ENCODE measurements at regions not wholly inside any gene's neighbourhood (a gene's known extent, or its start where the extent isn't known, plus 50 kb on each side); places are given as distances from the start of the nearest gene placed in this dataset.
A peak's percentile ranks its signal among the peaks of the same experiment; 100 is the strongest.

GRCh38 chr1:116819081-116819480 lies 64.9 kb downstream of the CD2 start:
- peaks cover 6 to 17% of the 10 kb centered on the region in 2 donors for H3K36me3 Mint-ChIP-seq
- peaks cover 2 to 7% of the 10 kb centered on the region in 2 donors for H3K9me3 Mint-ChIP-seq
- peak overlapping the region in 1 of 2 donors; percentile 70 for H3K27ac Mint-ChIP-seq
- DNase-seq (ENCODE audit: low spot score in 2 of 2): no peak
- peak in 1 of 2 donors; percentile 11 for ATAC-seq

DNA sequence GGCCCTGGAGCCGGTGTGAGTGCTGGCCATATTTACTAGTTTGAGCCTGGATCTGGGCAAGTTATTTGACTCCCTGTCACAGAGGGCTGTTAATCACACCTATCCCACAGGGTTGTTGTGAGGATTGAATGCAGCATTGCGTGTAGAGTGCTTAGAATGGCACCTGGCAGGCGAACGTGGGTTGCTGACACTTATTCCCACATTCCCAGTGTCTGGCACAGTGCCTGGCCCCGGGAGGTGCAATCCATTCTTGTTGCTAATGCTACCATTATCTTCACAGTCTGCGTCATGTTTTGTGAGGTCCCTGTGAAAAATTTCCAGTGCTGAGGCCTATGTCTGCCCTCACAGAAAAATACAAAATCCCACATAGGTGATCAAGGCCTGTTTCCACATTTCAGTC lies 66.1 kb downstream of the CD2 start:
- ATAC-seq (no peak), DNase-seq (ENCODE audit: low spot score in 2 of 2) (no peak)
- H3K9me3 Mint-ChIP-seq: peaks cover 0 to 4% of the 10 kb centered on the region in 2 donors
- peaks cover 4 to 15% of the 10 kb centered on the region in 2 donors for H3K36me3 Mint-ChIP-seq
- no peak overlapping the region for H3K27ac Mint-ChIP-seq

GRCh38 chr1:116821763-116822162 lies 67.5 kb downstream of the CD2 start:
- Mint-ChIP-seq H3K27ac (no peak overlapping the region), H3K36me3 (peaks cover 18 to 21% of the 10 kb centered on the region in 2 donors), H3K9me3 (peaks cover 0 to 4% of the 10 kb centered on the region in 2 donors)
- no peak for DNase-seq (ENCODE audit: low spot score in 2 of 2)
- ATAC-seq: peak in 1 of 2 donors; percentile 33

- no peak for DNase-seq (ENCODE audit: low spot score in 2 of 2)
- peaks cover 31% of the 10 kb centered on the region in 2 donors for H3K36me3 Mint-ChIP-seq
- peaks cover 7 to 10% of the 10 kb centered on the region in 2 donors for H3K9me3 Mint-ChIP-seq
- peak overlapping the region; percentile 98 for H3K27ac Mint-ChIP-seq
- ATAC-seq: no peak
Measured at GRCh38 chr1:116824631-116825206, 70.5 kb downstream of the CD2 start.

DNA sequence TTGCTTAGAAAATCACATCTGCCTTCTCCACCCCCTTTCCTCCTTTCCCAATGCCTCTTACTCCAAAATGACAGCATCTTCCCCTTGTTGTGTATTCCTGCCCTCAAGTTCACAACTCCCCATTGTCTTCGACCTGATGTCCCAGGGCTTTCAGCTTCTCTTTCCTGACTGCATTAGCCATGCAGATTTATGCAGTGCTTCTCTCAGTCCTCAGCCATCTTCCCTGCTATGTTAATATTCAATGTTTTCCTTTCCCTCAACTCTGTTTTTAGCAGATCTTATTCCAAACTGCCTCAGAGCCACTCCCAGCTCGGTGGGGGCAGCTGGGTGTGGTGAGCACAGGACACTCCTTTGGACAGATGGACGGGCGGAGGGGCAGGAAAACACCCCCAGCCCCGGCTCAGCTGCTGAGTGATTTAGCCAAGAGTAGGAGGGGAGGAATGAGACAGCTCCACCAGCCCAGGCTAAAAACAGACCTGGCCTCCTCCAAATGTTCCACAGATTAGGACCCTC lies 71.0 kb downstream of the CD2 start:
- DNase-seq (ENCODE audit: low spot score in 2 of 2): no peak
- Mint-ChIP-seq H3K9me3 (peaks cover 7 to 13% of the 10 kb centered on the region in 2 donors), H3K27ac (peak overlapping the region; percentile 98), H3K36me3 (peaks cover 31 to 34% of the 10 kb centered on the region in 2 donors)
- no peak for ATAC-seq

DNA sequence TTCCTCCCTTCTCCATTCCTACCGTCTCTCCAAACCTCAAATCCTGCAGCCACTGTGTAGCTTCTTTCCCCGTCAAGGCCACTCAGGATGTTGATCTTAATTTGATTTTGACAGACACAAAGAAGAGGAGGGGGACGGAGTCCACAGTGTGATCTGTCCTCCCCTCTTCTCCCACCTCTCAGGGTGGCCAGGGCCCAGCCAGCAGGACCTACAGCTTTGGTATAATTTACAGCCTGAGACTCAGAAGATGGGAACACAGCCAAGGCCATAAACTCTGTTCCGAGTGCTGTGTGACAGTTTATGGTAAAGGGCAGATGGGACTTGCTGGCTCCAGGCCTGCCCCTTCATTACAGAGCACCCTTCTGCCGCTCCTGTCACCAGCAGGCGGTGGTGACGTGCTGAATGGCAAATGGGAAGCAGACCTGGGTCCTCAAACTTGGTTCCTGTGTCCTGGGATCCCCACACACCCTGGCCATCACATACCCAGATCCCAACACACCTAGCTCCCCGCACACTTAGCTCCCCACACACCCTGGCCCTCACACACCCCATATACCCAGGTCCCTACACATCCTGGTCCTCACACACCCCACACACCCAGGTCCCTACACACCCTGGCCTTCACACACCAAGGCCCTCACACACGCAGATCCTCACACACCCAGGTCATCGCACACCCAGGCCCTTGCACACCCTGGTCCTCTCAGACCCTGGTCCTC lies 71.6 kb downstream of the CD2 start:
- Mint-ChIP-seq H3K36me3 (peaks cover 31 to 34% of the 10 kb centered on the region in 2 donors), H3K9me3 (peaks cover 7 to 13% of the 10 kb centered on the region in 2 donors), H3K27ac (peak overlapping the region; percentile 98)
- DNase-seq (ENCODE audit: low spot score in 2 of 2): no peak
- ATAC-seq: no peak

DNA sequence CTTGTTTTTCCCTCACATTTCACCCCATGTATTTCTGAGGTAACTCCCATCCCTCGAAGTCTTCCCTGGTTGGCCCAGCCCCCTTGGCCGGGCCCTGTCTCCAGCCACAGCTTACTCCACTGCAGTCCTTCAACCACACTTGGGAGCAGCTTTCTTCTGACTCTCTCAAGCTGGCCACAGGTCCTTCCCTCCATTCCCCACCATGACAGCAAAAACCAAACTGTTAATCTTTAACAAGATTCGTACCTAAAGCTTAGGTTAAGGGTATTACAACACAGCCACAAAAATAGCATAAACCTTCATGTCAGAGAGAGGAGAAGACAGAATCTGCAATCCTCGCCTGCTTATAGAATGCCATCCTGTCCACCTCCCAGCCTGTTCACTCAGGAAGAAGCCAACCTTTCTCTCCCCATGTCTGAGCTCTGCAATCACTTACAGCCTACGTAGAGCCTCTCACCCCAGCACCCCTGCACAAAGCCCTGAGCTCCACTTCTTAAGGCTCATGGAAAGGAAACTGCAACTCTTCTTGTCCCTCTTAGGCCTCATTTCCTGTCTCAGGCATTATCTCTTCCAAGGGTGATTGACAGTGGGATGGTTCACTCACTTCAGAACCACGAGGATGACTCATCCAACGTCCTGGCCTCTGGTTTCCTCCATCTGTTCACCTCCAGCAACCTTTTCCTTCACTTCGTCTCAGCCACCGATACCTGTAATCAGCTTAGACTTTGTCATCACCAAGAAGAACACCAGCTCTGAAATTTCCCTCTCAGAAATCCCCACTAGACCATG lies 72.8 kb downstream of the CD2 start:
- Mint-ChIP-seq H3K36me3 (peaks cover 31 to 34% of the 10 kb centered on the region in 2 donors), H3K27ac (peak overlapping the region; percentile 98), H3K9me3 (peaks cover 7 to 13% of the 10 kb centered on the region in 2 donors)
- DNase-seq (ENCODE audit: low spot score in 2 of 2): peak; percentile 72 to 87
- ATAC-seq: peak; percentile 92

DNA sequence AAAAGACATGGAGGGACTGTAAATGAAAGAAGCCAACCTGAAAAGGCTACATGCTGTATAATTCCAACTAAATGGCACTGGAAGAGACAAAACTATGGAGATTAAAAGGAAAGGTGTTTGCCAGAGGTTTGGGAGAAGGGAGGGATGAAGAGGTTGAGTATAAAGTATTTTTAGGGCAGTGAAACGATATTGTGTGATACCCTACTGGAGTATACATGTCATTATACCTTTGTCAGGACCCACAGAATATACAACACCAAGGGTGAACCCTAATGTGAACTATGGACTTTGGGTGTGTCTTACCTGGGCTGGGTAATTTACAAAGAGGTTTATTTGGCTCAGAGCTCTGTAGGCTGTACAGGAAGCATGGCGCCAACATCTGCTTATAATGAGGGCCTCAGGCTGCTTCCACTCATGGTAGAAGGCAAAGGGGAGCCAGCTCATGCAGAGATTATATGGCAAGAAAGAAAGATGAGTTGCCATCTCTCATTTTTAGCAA lies 73.4 kb downstream of the CD2 start:
- DNase-seq (ENCODE audit: low spot score in 2 of 2) (no peak), ATAC-seq (peak; percentile 5 to 14)
- Mint-ChIP-seq H3K9me3 (peaks cover 7 to 13% of the 10 kb centered on the region in 2 donors), H3K27ac (peak overlapping the region; percentile 98), H3K36me3 (peaks cover 31 to 34% of the 10 kb centered on the region in 2 donors)

DNA sequence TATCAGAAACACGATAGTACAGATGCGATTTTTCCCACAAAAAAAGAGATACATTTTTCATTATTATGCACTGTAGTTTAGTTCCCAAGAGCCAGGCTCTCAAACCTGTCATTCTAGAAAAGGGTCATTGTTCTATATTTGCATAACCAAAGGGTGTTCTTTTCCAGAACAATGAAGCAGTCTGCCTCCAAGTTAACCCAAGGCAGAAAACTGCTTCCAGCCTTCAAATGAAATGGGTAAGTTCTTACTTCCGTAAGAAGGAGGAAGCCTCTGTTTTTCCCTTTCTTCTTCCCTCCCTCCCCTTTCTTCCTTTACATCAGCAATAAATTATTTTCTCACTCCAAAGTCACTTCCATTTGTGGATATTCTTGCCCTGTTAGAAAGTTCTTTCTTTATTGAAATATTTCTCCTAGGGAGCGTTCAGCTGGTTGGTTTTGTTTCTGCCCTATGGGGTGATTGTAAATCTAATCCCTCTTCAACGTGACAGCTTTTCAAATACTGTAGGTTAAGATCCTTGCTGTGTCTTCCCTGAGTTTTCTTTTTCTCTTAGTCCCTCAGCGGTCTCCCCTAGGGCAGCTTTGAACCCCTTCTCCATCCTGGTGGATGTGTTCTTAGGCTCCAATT lies 77.3 kb upstream of the PTGFRN start:
- Mint-ChIP-seq H3K27ac (no peak overlapping the region), H3K36me3 (peaks cover 12 to 42% of the 10 kb centered on the region in 2 donors), H3K9me3 (peaks cover 13 to 25% of the 10 kb centered on the region in 2 donors)
- ATAC-seq (no peak), DNase-seq (ENCODE audit: low spot score in 2 of 2) (no peak)

DNA sequence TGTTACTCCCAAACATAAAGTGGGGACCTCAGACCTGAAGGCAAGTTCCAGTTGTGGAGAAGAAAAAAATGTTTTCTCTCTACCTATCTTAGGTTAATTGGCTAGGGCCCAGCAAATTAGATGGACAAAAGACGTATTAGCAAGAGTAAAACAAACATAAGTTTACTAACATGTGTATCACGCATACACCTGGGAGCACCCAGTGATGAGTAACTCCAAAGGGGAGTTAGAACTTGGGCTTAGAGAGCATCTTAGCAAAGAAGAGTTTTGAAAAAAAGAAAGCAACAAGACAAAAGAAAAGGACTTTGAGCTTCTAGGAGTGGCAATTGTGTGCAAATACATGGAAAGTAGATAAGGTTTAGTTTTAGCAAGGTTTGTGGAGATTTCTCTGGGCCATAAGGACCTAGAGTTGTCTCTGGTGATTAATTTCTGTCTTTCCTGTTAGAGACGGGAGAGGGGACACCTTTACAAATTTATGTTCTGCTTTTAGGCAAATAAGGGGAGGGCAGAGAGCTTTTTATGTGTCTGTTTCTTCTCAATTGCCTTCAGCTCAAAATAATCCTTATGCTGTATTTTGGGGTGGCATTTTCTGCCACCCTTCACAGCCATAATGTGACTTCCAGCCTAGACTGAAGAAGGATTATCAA lies 76.7 kb upstream of the PTGFRN start:
- no peak overlapping the region for H3K27ac Mint-ChIP-seq

DNA sequence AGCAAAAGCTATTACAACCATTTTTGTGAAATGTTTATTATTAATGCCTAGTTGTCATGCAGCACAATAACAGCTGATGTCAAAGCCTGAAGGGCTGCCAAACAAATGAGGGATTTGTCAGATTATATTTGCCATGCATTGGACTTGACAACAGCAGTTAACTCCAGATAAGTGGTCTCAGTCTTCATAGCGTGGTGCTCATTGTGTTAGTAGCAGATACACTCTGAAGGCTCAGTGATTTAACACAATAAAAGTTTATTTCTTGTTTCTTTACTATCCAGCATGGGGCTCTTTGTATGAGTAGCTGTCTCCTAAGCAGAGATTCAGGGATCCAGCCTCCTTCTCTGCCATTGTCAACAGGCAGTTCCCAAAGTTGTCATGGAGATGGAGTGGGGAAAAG lies 76.0 kb upstream of the PTGFRN start:
- ATAC-seq (no peak), DNase-seq (ENCODE audit: low spot score in 2 of 2) (no peak)
- peaks cover 11 to 50% of the 10 kb centered on the region in 2 donors for H3K36me3 Mint-ChIP-seq
- peaks cover 10 to 32% of the 10 kb centered on the region in 2 donors for H3K9me3 Mint-ChIP-seq
- peak overlapping the region in 1 of 2 donors; percentile 13 for H3K27ac Mint-ChIP-seq

More for the DNA sequence above, 76.7 kb upstream of the PTGFRN start:
- Mint-ChIP-seq H3K9me3 (peaks cover 10 to 26% of the 10 kb centered on the region in 2 donors), H3K36me3 (peaks cover 11 to 45% of the 10 kb centered on the region in 2 donors)
- no peak for DNase-seq (ENCODE audit: low spot score in 2 of 2)
- no peak for ATAC-seq

DNA sequence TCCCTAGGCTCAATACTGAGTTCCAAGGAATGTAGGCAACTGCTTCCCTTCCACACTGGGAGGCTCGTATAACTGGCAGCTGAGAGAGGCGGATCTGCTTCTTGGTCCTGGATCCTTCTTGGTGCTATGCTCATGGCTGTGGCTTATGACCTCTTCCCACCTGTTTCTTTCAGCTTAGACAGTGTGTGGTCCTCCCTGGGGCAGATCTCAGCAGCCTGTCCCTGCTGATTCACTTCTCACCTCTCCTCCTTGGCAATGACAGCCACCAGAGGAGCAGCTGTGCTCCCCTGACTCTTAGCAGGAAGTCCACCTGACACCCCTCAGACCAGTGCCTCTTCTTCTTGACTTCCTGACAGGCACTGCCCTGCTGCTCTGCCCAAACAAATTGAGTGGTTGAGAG lies 75.1 kb upstream of the PTGFRN start:
- peaks cover 7 to 42% of the 10 kb centered on the region in 2 donors for H3K36me3 Mint-ChIP-seq
- H3K9me3 Mint-ChIP-seq: peaks cover 7 to 31% of the 10 kb centered on the region in 2 donors
- peak overlapping the region in 1 of 2 donors; percentile 16 for H3K27ac Mint-ChIP-seq
- peak in 1 of 2 donors; percentile 41 for ATAC-seq
- no peak for DNase-seq (ENCODE audit: low spot score in 2 of 2)

GRCh38 chr1:116835161-116835560 lies 74.6 kb upstream of the PTGFRN start:
- Mint-ChIP-seq H3K9me3 (peaks cover 7 to 28% of the 10 kb centered on the region in 2 donors), H3K27ac (peak overlapping the region in 1 of 2 donors; percentile 16), H3K36me3 (peaks cover 7 to 38% of the 10 kb centered on the region in 2 donors)
- DNase-seq (ENCODE audit: low spot score in 2 of 2) (no peak), ATAC-seq (no peak)

DNA sequence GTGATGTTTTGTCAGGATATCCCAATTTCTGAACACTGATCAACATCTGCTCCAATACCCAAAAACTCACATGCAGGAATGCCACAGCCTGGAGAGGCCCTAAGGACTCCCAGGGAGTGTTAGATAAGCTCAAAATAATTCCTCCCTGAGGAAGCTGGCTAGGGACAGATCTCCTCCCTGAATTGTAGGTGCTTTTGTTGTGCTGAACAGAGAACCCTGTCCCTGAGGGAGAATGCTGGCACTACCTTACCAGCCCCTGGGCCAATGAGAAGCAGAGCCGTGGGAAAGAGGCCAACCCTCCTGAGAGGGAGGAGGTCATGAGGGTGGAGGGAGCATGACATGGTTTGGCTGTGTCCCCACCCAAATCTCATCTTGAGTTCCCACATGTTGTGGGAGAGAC lies 73.6 kb upstream of the PTGFRN start:
- DNase-seq (ENCODE audit: low spot score in 2 of 2): no peak
- ATAC-seq: no peak
- peaks cover 7 to 28% of the 10 kb centered on the region in 2 donors for H3K9me3 Mint-ChIP-seq
- H3K27ac Mint-ChIP-seq: no peak overlapping the region
- H3K36me3 Mint-ChIP-seq: peaks cover 7 to 38% of the 10 kb centered on the region in 2 donors

DNA sequence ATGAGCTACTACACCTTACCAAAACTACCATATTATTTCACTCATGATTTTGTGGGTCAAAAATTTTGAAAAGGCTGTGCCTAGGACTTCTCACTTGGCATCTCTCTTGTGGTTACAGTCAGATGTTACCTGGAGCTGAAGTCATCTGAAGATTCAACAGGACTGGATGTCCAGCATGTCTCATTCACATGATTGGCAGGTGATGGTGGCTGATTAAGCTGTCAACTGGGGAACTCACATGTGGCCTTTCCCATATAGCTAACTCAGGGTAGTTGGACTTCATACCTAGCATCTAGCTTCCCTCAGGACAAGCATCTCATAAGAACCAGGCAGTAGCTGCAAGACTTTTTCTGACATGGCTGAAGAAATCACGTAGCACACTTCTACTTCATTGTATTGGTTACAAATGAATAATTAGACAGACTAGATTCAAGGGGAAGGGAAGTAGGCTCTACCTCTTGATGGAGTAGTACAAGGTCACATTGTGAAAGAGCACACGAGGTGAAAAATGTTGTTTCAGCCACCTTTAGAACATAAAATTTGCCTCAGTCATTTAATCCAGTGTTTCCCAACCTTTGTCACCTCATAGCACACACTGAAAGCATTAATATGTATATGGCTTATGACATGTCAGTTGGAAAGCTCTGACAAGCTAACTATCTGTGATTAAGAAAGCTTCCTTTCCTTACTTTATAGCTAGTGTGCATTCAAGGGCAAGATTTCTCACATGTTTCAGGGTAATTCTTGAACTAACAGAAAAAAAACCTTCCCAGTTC lies 68.0 kb upstream of the PTGFRN start:
- peaks cover 7 to 28% of the 10 kb centered on the region in 2 donors for H3K36me3 Mint-ChIP-seq
- DNase-seq (ENCODE audit: low spot score in 2 of 2) (no peak), ATAC-seq (no peak)
- no peak overlapping the region for H3K27ac Mint-ChIP-seq
- peaks cover 7 to 25% of the 10 kb centered on the region in 2 donors for H3K9me3 Mint-ChIP-seq

Measured in activated naive CD4-positive, alpha-beta T cell treated with anti-CD3 and anti-CD28 coated beads, Interleukin-2, amount 50 U/mL, for 72 hours (primary cell).